ENCODE measurements at regions not wholly inside any gene's neighbourhood (a gene's known extent, or its start where the extent isn't known, plus 50 kb on each side); places are given as distances from the start of the nearest gene placed in this dataset.

DNA sequence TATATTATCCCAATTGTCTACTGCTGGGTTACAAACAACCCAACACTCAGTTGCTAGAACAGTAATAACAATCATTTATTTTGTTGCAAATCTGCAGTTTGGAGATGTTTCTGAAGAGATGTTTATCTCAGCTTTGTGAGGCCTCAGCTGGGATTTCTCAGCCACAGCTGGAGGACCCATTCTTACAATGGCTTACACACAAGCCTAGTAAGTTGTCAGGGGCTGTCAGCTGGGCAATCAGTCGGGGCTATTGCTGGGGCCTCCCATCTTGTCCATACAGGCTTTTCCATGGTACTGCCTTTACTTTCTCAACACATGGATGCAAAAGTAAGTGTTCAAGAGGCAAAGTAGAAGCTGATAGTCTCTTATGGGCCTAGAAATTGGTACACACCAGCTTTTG lies 491.7 kb upstream of the NXPH2 start:
- Histone ChIP-seq H3K27ac (ENCODE audit: extremely low read depth, low read depth, low read length) (no peak overlapping the region), H3K4me3 (ENCODE audit: low read depth, low read length) (no peak overlapping the region), H3K9me3 (ENCODE audit: control insufficient read depth, insufficient read depth, low read depth, low read length) (no peaks in the 10 kb centered on the region), H3K36me3 (ENCODE audit: control insufficient read depth in 2 of 2, insufficient read depth in 1 of 2, low read length in 2 of 2) (no peaks in the 10 kb centered on the region), H3K4me1 (ENCODE audit: control insufficient read depth, insufficient read depth, low read length) (no peaks in the 10 kb centered on the region)
- TF ChIP-seq, protein P1, sequence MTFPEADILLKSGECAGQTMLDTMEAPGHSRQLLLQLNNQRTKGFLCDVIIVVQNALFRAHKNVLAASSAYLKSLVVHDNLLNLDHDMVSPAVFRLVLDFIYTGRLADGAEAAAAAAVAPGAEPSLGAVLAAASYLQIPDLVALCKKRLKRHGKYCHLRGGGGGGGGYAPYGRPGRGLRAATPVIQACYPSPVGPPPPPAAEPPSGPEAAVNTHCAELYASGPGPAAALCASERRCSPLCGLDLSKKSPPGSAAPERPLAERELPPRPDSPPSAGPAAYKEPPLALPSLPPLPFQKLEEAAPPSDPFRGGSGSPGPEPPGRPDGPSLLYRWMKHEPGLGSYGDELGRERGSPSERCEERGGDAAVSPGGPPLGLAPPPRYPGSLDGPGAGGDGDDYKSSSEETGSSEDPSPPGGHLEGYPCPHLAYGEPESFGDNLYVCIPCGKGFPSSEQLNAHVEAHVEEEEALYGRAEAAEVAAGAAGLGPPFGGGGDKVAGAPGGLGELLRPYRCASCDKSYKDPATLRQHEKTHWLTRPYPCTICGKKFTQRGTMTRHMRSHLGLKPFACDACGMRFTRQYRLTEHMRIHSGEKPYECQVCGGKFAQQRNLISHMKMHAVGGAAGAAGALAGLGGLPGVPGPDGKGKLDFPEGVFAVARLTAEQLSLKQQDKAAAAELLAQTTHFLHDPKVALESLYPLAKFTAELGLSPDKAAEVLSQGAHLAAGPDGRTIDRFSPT (tag by site-specific recombination; IDR thresholded peaks at IDR 0.05) = no peak
- TF ChIP-seq OVOL3 (tag by site-specific recombination; IDR thresholded peaks at IDR 0.05) (no peak), ZNF121 (tag by site-specific recombination; IDR thresholded peaks at IDR 0.05) (no peak), ZNF324 (tag by site-specific recombination; IDR thresholded peaks at IDR 0.05) (no peak), ZNF155 (tag by site-specific recombination; IDR thresholded peaks at IDR 0.05) (no peak), TRIM28 (IDR thresholded peaks at IDR 0.05; ENCODE audit: borderline replicate concordance, low read length) (no peak), KLF1 (tag by site-specific recombination; IDR thresholded peaks at IDR 0.05) (no peak), SALL2 (tag by site-specific recombination; IDR thresholded peaks at IDR 0.05; ENCODE audit: borderline replicate concordance) (no peak), ZNF114 (tag by site-specific recombination; IDR thresholded peaks at IDR 0.05) (no peak), ZNF248 (tag by site-specific recombination; IDR thresholded peaks at IDR 0.05) (no peak), ZNF629 (tag by site-specific recombination; IDR thresholded peaks at IDR 0.05) (no peak)
- TF ChIP-seq, protein P2, sequence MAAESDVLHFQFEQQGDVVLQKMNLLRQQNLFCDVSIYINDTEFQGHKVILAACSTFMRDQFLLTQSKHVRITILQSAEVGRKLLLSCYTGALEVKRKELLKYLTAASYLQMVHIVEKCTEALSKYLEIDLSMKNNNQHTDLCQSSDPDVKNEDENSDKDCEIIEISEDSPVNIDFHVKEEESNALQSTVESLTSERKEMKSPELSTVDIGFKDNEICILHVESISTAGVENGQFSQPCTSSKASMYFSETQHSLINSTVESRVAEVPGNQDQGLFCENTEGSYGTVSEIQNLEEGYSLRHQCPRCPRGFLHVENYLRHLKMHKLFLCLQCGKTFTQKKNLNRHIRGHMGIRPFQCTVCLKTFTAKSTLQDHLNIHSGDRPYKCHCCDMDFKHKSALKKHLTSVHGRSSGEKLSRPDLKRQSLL (tag by site-specific recombination; IDR thresholded peaks at IDR 0.05) = no peak
- TF ChIP-seq, protein P3, sequence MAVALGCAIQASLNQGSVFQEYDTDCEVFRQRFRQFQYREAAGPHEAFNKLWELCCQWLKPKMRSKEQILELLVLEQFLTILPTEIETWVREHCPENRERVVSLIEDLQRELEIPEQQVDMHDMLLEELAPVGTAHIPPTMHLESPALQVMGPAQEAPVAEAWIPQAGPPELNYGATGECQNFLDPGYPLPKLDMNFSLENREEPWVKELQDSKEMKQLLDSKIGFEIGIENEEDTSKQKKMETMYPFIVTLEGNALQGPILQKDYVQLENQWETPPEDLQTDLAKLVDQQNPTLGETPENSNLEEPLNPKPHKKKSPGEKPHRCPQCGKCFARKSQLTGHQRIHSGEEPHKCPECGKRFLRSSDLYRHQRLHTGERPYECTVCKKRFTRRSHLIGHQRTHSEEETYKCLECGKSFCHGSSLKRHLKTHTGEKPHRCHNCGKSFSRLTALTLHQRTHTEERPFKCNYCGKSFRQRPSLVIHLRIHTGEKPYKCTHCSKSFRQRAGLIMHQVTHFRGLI (tag by site-specific recombination; IDR thresholded peaks at IDR 0.05) = no peak
- ChIA-PET POLR2A (no interaction called here), CTCF (no interaction called here)

DNA sequence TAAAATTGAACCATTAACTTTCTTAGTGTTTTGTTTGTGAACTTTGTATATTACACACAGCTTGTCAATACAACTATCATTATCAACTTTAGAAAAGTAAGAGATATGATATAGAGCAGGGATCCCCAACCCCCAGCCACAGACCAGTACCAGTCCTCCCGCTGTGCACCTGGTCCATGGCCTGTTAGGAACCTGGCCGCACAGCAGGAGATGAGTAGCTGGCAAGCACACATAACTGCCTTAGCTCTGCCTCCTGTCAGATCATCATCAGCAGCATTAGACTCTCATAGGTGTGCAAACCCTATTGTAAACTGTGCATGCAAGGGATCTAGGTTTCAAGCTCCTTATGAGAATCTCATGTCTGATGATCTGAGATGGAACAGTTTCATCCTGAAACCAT lies 491.0 kb upstream of the NXPH2 start:
- no peak for TF ChIP-seq ZSCAN30 (tag by site-specific recombination; IDR thresholded peaks at IDR 0.05)
- no peak for TF ChIP-seq ZNF23 (tag by site-specific recombination; IDR thresholded peaks at IDR 0.05; ENCODE audit: borderline replicate concordance)
- TF ChIP-seq ZBTB1 (tag by site-specific recombination; IDR thresholded peaks at IDR 0.05) = no peak
- no peak for TF ChIP-seq ZNF341 (tag by site-specific recombination; IDR thresholded peaks at IDR 0.05; ENCODE audit: low read depth)
- TF ChIP-seq ZNF747 (tag by site-specific recombination; IDR thresholded peaks at IDR 0.05) = no peak
- TF ChIP-seq, protein P4, sequence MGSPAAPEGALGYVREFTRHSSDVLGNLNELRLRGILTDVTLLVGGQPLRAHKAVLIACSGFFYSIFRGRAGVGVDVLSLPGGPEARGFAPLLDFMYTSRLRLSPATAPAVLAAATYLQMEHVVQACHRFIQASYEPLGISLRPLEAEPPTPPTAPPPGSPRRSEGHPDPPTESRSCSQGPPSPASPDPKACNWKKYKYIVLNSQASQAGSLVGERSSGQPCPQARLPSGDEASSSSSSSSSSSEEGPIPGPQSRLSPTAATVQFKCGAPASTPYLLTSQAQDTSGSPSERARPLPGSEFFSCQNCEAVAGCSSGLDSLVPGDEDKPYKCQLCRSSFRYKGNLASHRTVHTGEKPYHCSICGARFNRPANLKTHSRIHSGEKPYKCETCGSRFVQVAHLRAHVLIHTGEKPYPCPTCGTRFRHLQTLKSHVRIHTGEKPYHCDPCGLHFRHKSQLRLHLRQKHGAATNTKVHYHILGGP (tag by site-specific recombination; IDR thresholded peaks at IDR 0.05) = no peak
- no peak for TF ChIP-seq ZBTB21 (tag by site-specific recombination; IDR thresholded peaks at IDR 0.05)
- no peak for TF ChIP-seq ZNF423 (tag by site-specific recombination; IDR thresholded peaks at IDR 0.05)
- no peak for TF ChIP-seq ZNF626 (tag by site-specific recombination; IDR thresholded peaks at IDR 0.05)
- no peak for TF ChIP-seq ZNF830 (tag by site-specific recombination; IDR thresholded peaks at IDR 0.05; ENCODE audit: low read depth)
- TF ChIP-seq KLF1 (tag by site-specific recombination; IDR thresholded peaks at IDR 0.05) = no peak
- TF ChIP-seq, protein P5, sequence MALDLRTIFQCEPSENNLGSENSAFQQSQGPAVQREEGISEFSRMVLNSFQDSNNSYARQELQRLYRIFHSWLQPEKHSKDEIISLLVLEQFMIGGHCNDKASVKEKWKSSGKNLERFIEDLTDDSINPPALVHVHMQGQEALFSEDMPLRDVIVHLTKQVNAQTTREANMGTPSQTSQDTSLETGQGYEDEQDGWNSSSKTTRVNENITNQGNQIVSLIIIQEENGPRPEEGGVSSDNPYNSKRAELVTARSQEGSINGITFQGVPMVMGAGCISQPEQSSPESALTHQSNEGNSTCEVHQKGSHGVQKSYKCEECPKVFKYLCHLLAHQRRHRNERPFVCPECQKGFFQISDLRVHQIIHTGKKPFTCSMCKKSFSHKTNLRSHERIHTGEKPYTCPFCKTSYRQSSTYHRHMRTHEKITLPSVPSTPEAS (tag by site-specific recombination; IDR thresholded peaks at IDR 0.05) = no peak
- TF ChIP-seq, protein P6, sequence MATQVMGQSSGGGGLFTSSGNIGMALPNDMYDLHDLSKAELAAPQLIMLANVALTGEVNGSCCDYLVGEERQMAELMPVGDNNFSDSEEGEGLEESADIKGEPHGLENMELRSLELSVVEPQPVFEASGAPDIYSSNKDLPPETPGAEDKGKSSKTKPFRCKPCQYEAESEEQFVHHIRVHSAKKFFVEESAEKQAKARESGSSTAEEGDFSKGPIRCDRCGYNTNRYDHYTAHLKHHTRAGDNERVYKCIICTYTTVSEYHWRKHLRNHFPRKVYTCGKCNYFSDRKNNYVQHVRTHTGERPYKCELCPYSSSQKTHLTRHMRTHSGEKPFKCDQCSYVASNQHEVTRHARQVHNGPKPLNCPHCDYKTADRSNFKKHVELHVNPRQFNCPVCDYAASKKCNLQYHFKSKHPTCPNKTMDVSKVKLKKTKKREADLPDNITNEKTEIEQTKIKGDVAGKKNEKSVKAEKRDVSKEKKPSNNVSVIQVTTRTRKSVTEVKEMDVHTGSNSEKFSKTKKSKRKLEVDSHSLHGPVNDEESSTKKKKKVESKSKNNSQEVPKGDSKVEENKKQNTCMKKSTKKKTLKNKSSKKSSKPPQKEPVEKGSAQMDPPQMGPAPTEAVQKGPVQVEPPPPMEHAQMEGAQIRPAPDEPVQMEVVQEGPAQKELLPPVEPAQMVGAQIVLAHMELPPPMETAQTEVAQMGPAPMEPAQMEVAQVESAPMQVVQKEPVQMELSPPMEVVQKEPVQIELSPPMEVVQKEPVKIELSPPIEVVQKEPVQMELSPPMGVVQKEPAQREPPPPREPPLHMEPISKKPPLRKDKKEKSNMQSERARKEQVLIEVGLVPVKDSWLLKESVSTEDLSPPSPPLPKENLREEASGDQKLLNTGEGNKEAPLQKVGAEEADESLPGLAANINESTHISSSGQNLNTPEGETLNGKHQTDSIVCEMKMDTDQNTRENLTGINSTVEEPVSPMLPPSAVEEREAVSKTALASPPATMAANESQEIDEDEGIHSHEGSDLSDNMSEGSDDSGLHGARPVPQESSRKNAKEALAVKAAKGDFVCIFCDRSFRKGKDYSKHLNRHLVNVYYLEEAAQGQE (tag by site-specific recombination; IDR thresholded peaks at IDR 0.05) = no peak
- no peak for TF ChIP-seq HOXA7 (CRISPR knock-in tag; IDR thresholded peaks at IDR 0.05; ENCODE audit: borderline replicate concordance)
- Histone ChIP-seq H3K27ac (ENCODE audit: extremely low read depth, low read depth, low read length) (no peak overlapping the region), H3K9me3 (ENCODE audit: control insufficient read depth, insufficient read depth, low read depth, low read length) (no peaks in the 10 kb centered on the region), H3K4me1 (ENCODE audit: control insufficient read depth, insufficient read depth, low read length) (no peaks in the 10 kb centered on the region), H3K36me3 (ENCODE audit: control insufficient read depth in 2 of 2, insufficient read depth in 1 of 2, low read length in 2 of 2) (no peaks in the 10 kb centered on the region), H3K4me3 (ENCODE audit: low read depth, low read length) (no peak overlapping the region)
- POLR2A ChIA-PET = no interaction called here
- CTCF ChIA-PET = no interaction called here
